Iris pigment epithelial cell (primary cell): ENCODE measurements at regions not wholly inside any gene's neighbourhood (a gene's known extent, or its start where the extent isn't known, plus 50 kb on each side); places are given as distances from the start of the nearest gene placed in this dataset.

Source experiments
- DNase-seq: peaks from one replicate; pipeline ENCODE4 v3.0.0-alpha.2; 2011; ENCODE audit warnings: low read depth

GRCh38 chr7:12741951-12742575 lies 54.6 kb downstream of the ARL4A start:
- peak; percentile 70 for DNase-seq

GRCh38 chr7:12746211-12746610 lies 58.8 kb downstream of the ARL4A start:
- DNase-seq, result no peak

GRCh38 chr7:12747687-12748306 lies 60.4 kb downstream of the ARL4A start:
- DNase-seq, result no peak

GRCh38 chr7:12749069-12749468 lies 61.6 kb downstream of the ARL4A start:
- DNase-seq, result no peak

GRCh38 chr7:12749746-12750145 lies 62.3 kb downstream of the ARL4A start:
- no peak for DNase-seq

- no peak for DNase-seq
These were observed 64.3 kb downstream of the ARL4A start for GRCh38 chr7:12751764-12752163.

- DNase-seq, result no peak
These were observed 66.7 kb downstream of the ARL4A start for GRCh38 chr7:12754179-12754578.

GRCh38 chr7:12756821-12757220 lies 69.4 kb downstream of the ARL4A start:
- DNase-seq, result no peak

- DNase-seq, result peak; percentile 94
These were observed 70.0 kb downstream of the ARL4A start for GRCh38 chr7:12757443-12757842.

GRCh38 chr7:12759151-12759550 lies 71.7 kb downstream of the ARL4A start:
- DNase-seq, result no peak

- DNase-seq, result no peak
These were observed 73.7 kb downstream of the ARL4A start for GRCh38 chr7:12761111-12761510.

GRCh38 chr7:12761691-12762090 lies 74.3 kb downstream of the ARL4A start:
- DNase-seq, result no peak

- DNase-seq, result no peak
These were observed 77.0 kb downstream of the ARL4A start for GRCh38 chr7:12764458-12764891.

- DNase-seq, result no peak
These were observed 78.1 kb downstream of the ARL4A start for GRCh38 chr7:12765431-12766100.

GRCh38 chr7:12766416-12766815 lies 79.0 kb downstream of the ARL4A start:
- DNase-seq, result no peak

GRCh38 chr7:12768948-12769347 lies 81.5 kb downstream of the ARL4A start:
- DNase-seq, result no peak

GRCh38 chr7:12769444-12769843 lies 82.0 kb downstream of the ARL4A start:
- DNase-seq, result peak; percentile 60

GRCh38 chr7:12770227-12770975 lies 83.0 kb downstream of the ARL4A start:
- no peak for DNase-seq

GRCh38 chr7:12771378-12771877 lies 84.0 kb downstream of the ARL4A start:
- no peak for DNase-seq

- no peak for DNase-seq
These were observed 85.3 kb downstream of the ARL4A start for GRCh38 chr7:12772768-12773167.

- DNase-seq, result peak; percentile 47
These were observed 89.8 kb downstream of the ARL4A start for GRCh38 chr7:12777257-12777656.

- DNase-seq, result no peak
These were observed 92.5 kb downstream of the ARL4A start for GRCh38 chr7:12779947-12780346.
